ENCODE measurements at regions not wholly inside any gene's neighbourhood (a gene's known extent, or its start where the extent isn't known, plus 50 kb on each side); places are given as distances from the start of the nearest gene placed in this dataset.
"Not testable (repeated sequence)": the region's sequence is repeated elsewhere in the genome, so short reads cannot be mapped to it uniquely, and the experiment has no call there.

GRCh38 chr7:149561072-149561471 is 63.5 kb upstream of the ZNF746 start:
- Histone ChIP-seq H3K9ac (ENCODE audit: low read length) (no peak overlapping the region), H3K9me2 (replicated peaks; ENCODE audit: insufficient read depth, low read length) (no peaks in the 10 kb centered on the region), H3K4me1 (ENCODE audit: low read length) (no peaks in the 10 kb centered on the region), H2AFZ (ENCODE audit: low read length) (no peak overlapping the region), H3K4me3 (ENCODE audit: low read length) (no peak overlapping the region), H4K20me1 (ENCODE audit: insufficient read depth, low read length) (no peaks in the 10 kb centered on the region), H3F3A (ENCODE audit: insufficient read depth, low read length) (no peaks in the 10 kb centered on the region), H3K9me3 (replicated peaks; ENCODE audit: insufficient read depth, low read length) (no peaks in the 10 kb centered on the region), H3K79me2 (ENCODE audit: low read length) (peaks cover 19% of the 10 kb centered on the region; the same call in 1 of the 2 replicates), H3K36me3 (replicated peaks; ENCODE audit: insufficient read depth, low read length) (no peaks in the 10 kb centered on the region; the same call in 1 of the 2 replicates), H3K27me3 (replicated peaks; ENCODE audit: insufficient read depth, low read length) (no peaks in the 10 kb centered on the region), H3K27ac (ENCODE audit: low read length) (no peak overlapping the region), H3K4me2 (ENCODE audit: low read depth, low read length) (no peak overlapping the region)
- DNase-seq, result no peak
- TF ChIP-seq EZH2 (optimal IDR thresholded peaks at IDR 0.05; ENCODE audit: low read depth, low read length) (no peak), CTCF (IDR thresholded peaks at IDR 0.05; ENCODE audit: low read length) (no peak), EZH2phosphoT487 (IDR thresholded peaks at IDR 0.05; ENCODE audit: low read length) (no peak)

GRCh38 chr7:149559711-149560110 is 62.1 kb upstream of the ZNF746 start:
- no peaks in the 10 kb centered on the region for H3K27me3 ChIP-seq (replicated peaks; ENCODE audit: insufficient read depth, low read length)
- TF ChIP-seq EZH2 (optimal IDR thresholded peaks at IDR 0.05; ENCODE audit: low read depth, low read length) (no peak), CTCF (IDR thresholded peaks at IDR 0.05; ENCODE audit: low read length) (no peak), EZH2phosphoT487 (IDR thresholded peaks at IDR 0.05; ENCODE audit: low read length) (no peak)
- no peaks in the 10 kb centered on the region for H4K20me1 ChIP-seq (ENCODE audit: insufficient read depth, low read length)
- H3K9ac ChIP-seq (ENCODE audit: low read length), result no peak overlapping the region
- no peaks in the 10 kb centered on the region for H3F3A ChIP-seq (ENCODE audit: insufficient read depth, low read length)
- no peak for DNase-seq
- no peak overlapping the region for H3K4me3 ChIP-seq (ENCODE audit: low read length)
- no peak overlapping the region for H3K27ac ChIP-seq (ENCODE audit: low read length)
- no peaks in the 10 kb centered on the region for H3K9me2 ChIP-seq (replicated peaks; ENCODE audit: insufficient read depth, low read length)
- H3K79me2 ChIP-seq (ENCODE audit: low read length), result peaks cover 16% of the 10 kb centered on the region; the same call in 1 of the 2 replicates
- H2AFZ ChIP-seq (ENCODE audit: low read length), result no peak overlapping the region
- no peaks in the 10 kb centered on the region for H3K9me3 ChIP-seq (replicated peaks; ENCODE audit: insufficient read depth, low read length)
- no peak overlapping the region for H3K4me2 ChIP-seq (ENCODE audit: low read depth, low read length)
- no peaks in the 10 kb centered on the region; the same call in 1 of the 2 replicates for H3K36me3 ChIP-seq (replicated peaks; ENCODE audit: insufficient read depth, low read length)
- no peaks in the 10 kb centered on the region for H3K4me1 ChIP-seq (ENCODE audit: low read length)

- Histone ChIP-seq H3K4me3 (ENCODE audit: low read length) (no peak overlapping the region), H3K4me2 (ENCODE audit: low read depth, low read length) (no peak overlapping the region), H3K27me3 (replicated peaks; ENCODE audit: insufficient read depth, low read length) (no peaks in the 10 kb centered on the region), H3K36me3 (replicated peaks; ENCODE audit: insufficient read depth, low read length) (no peaks in the 10 kb centered on the region; the same call in 1 of the 2 replicates), H4K20me1 (ENCODE audit: insufficient read depth, low read length) (no peaks in the 10 kb centered on the region), H3K9ac (ENCODE audit: low read length) (no peak overlapping the region), H3K27ac (ENCODE audit: low read length) (no peak overlapping the region), H3K9me2 (replicated peaks; ENCODE audit: insufficient read depth, low read length) (no peaks in the 10 kb centered on the region), H3K9me3 (replicated peaks; ENCODE audit: insufficient read depth, low read length) (no peaks in the 10 kb centered on the region), H2AFZ (ENCODE audit: low read length) (no peak overlapping the region), H3K79me2 (ENCODE audit: low read length) (0 out of 2 replicates have a peak, but pooled peaks cover 5% of the 10 kb centered on the region), H3K4me1 (ENCODE audit: low read length) (no peaks in the 10 kb centered on the region), H3F3A (ENCODE audit: insufficient read depth, low read length) (no peaks in the 10 kb centered on the region)
- TF ChIP-seq EZH2 (optimal IDR thresholded peaks at IDR 0.05; ENCODE audit: low read depth, low read length) (no peak), CTCF (IDR thresholded peaks at IDR 0.05; ENCODE audit: low read length) (no peak), EZH2phosphoT487 (IDR thresholded peaks at IDR 0.05; ENCODE audit: low read length) (no peak)
- DNase-seq, result no peak
These were observed 60.7 kb upstream of the ZNF746 start for GRCh38 chr7:149558149-149558861.

DNA sequence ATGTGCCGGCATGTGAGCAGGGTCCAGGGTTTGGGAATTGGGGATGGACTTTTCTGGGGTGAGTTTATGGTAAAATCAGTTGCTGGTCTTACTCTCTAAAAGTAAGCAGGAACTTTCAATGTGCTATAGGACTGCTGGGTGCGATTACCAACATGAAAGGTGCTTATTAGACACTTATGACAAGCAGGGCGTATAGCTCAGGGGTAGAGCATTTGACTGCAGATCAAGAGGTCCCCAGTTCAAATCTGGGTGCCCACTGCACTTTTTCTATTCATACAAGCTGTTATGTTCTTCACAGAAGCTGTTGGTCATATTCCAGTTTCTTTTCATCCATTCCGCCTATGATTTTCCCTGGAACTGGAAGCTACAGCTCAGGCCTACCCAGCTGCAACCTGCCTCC is 58.9 kb upstream of the ZNF746 start:
- H3K27ac ChIP-seq (ENCODE audit: low read length); DNase-seq; H3K4me3 ChIP-seq (ENCODE audit: low read length); H3K36me3 ChIP-seq (replicated peaks; ENCODE audit: insufficient read depth, low read length); H3K9me3 ChIP-seq (replicated peaks; ENCODE audit: insufficient read depth, low read length); H3K9ac ChIP-seq (ENCODE audit: low read length); H3K9me2 ChIP-seq (replicated peaks; ENCODE audit: insufficient read depth, low read length); H2AFZ ChIP-seq (ENCODE audit: low read length); H4K20me1 ChIP-seq (ENCODE audit: insufficient read depth, low read length); H3K4me2 ChIP-seq (ENCODE audit: low read depth, low read length); H3F3A ChIP-seq (ENCODE audit: insufficient read depth, low read length); H3K79me2 ChIP-seq (ENCODE audit: low read length); H3K27me3 ChIP-seq (replicated peaks; ENCODE audit: insufficient read depth, low read length); H3K4me1 ChIP-seq (ENCODE audit: low read length): not testable (repeated sequence)

DNA sequence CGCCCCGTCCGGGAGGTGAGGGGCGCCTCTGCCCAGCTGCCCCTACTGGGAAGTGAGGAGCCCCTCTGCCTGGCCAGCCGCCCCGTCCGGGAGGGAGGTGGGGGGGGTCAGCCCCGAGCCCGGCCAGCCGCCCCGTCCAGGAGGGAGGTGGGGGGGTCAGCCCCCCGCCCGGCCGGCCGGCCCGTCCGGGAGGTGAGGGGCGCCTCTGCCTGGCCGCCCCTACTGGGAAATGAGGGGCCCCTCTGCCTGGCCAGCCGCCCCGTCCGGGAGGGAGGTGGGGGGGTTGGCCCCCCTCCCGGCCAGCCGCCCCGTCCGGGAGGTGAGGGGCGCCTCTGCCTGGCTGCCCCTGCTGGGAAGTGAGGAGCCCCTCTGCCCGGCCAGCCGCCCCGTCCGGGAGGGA is 57.2 kb upstream of the ZNF746 start:
- not testable (repeated sequence) for H3K9me3 ChIP-seq (replicated peaks; ENCODE audit: insufficient read depth, low read length); H3K79me2 ChIP-seq (ENCODE audit: low read length); H3K4me1 ChIP-seq (ENCODE audit: low read length); H3K27me3 ChIP-seq (replicated peaks; ENCODE audit: insufficient read depth, low read length); H3K9ac ChIP-seq (ENCODE audit: low read length); H3K4me2 ChIP-seq (ENCODE audit: low read depth, low read length); DNase-seq; H2AFZ ChIP-seq (ENCODE audit: low read length); H3K9me2 ChIP-seq (replicated peaks; ENCODE audit: insufficient read depth, low read length); H4K20me1 ChIP-seq (ENCODE audit: insufficient read depth, low read length); H3F3A ChIP-seq (ENCODE audit: insufficient read depth, low read length); H3K4me3 ChIP-seq (ENCODE audit: low read length); H3K27ac ChIP-seq (ENCODE audit: low read length)
- H3K36me3 ChIP-seq (replicated peaks; ENCODE audit: insufficient read depth, low read length), result peaks cover 13% of the 10 kb centered on the region
